ENCODE measurements at regions not wholly inside any gene's neighbourhood (a gene's known extent, or its start where the extent isn't known, plus 50 kb on each side); places are given as distances from the start of the nearest gene placed in this dataset.

DNA sequence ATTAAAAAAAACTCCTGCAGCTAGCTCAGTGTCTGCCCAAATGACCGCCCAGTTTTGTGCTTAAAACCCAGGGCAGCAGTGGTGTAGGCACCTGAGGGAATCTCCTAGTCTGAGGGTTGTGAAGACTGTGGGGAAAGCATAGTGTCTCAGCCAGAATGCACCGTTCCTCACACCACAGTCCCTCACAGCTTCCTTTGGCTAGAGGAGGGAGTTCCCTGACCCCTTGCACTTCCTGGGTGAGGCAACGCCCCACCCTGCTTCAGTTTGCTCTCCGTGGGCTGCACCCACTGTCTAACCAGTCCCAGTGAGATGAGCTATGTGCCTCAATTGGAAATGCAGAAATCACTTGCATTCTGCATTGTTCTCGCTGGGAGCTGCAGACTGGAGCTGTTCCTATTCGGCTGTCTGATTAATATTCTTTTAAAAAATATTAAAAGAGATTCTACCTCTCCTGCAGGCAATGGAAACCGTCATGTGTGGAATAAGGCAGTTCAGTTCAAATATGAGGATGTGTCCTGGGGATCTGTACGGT is 645.7 kb downstream of the FGF9 start:
- Histone ChIP-seq H4K5ac (ENCODE audit: insufficient read length, low read depth, low read length) (no peak overlapping the region), H3K79me2 (ENCODE audit: control insufficient read depth in 1 of 2, insufficient read depth in 2 of 2, low read length in 2 of 2) (no peaks in the 10 kb centered on the region), H3K4me2 (ENCODE audit: insufficient read depth in 1 of 2, low read depth in 2 of 2, low read length in 2 of 2) (no peak overlapping the region), H3K23me2 (ENCODE audit: low read depth, low read length) (no peaks in the 10 kb centered on the region), H2AK5ac (ENCODE audit: low read depth, low read length) (no peak overlapping the region), H2BK20ac (ENCODE audit: low read length) (no peak overlapping the region), H2BK120ac (replicated peaks; ENCODE audit: low read depth, low read length) (no peak overlapping the region), H3K18ac (ENCODE audit: extremely low read depth, low read length) (no peak overlapping the region), H2BK12ac (ENCODE audit: low read depth, low read length) (no peak overlapping the region), H2BK15ac (ENCODE audit: low read length) (no peak overlapping the region), H3K23ac (ENCODE audit: insufficient read length) (no peak overlapping the region), H3K79me1 (ENCODE audit: low read depth, low read length) (no peaks in the 10 kb centered on the region), H3K9ac (replicated peaks in 1 of 4; ENCODE audit: extremely low read depth in 1 of 4, low read depth in 3 of 4, low read length in 3 of 4) (no peak overlapping the region), H4K91ac (replicated peaks; ENCODE audit: insufficient read length, low read length) (no peak overlapping the region), H2AFZ (ENCODE audit: low read length) (no peak overlapping the region), H3K9me3 (ENCODE audit: insufficient read depth in 2 of 2, low read depth in 1 of 2, low read length in 1 of 2) (peaks cover 9 to 11% of the 10 kb centered on the region in 2 experiments; a peak in 2 of 4 replicates), H3K27ac (ENCODE audit: low read depth, low read length) (no peak overlapping the region), H3K27me3 (replicated peaks in 1 of 4; ENCODE audit: control insufficient read depth in 3 of 4, extremely low read depth in 1 of 4, insufficient read depth in 3 of 4, low read length in 3 of 4) (no peaks in the 10 kb centered on the region), H3K4ac (replicated peaks; ENCODE audit: insufficient read length, low read depth, low read length) (no peak overlapping the region), H4K20me1 (replicated peaks in 1 of 2; ENCODE audit: control insufficient read depth in 1 of 2, insufficient read depth in 2 of 2, low read length in 2 of 2) (no peaks in the 10 kb centered on the region), H2BK5ac (ENCODE audit: low read depth, low read length) (no peak overlapping the region), H4K8ac (ENCODE audit: extremely low read depth, insufficient read depth, low read length) (no peak overlapping the region), H3K14ac (ENCODE audit: insufficient read length) (no peak overlapping the region), H3K4me3 (ENCODE audit: extremely low read depth in 1 of 4, insufficient read depth in 2 of 4, low read depth in 3 of 4, low read length in 4 of 4) (no peak overlapping the region), H3K36me3 (ENCODE audit: control insufficient read depth in 2 of 4, insufficient read depth in 4 of 4, low read length in 3 of 4) (no peaks in the 10 kb centered on the region), H3K56ac (replicated peaks; ENCODE audit: insufficient read length, low read depth, low read length) (no peak overlapping the region), H3K4me1 (replicated peaks in 1 of 4; ENCODE audit: control insufficient read depth in 3 of 4, insufficient read depth in 4 of 4, low read length in 3 of 4) (peaks cover 0 to 3% (median 0%) of the 10 kb centered on the region in 4 experiments; a peak in 1 of 7 replicates)
- DNase-seq (ENCODE audit: low read depth in 1 of 2, low spot score in 2 of 2) (no peak), FAIRE-seq (no peak)
- ChIA-PET POLR2A (ENCODE audit: partially characterized antibody) (no interaction called here), CTCF (ENCODE audit: partially characterized antibody) (interaction anchor here (0.6 to 1.4 kb wide), 2 partner anchors 12 to 221 kb away, joined by 3 to 5 read pairs; no protein-coding TSS in a partner anchor)
- 87% methylated on average over 8 of the region's 8 CpGs; no CpG with 5 or more reads in 1 of the 2 experiments for WGBS, 2 experiments (ENCODE audit: extremely low coverage in 1 of 2, insufficient coverage in 1 of 2, insufficient read length in 1 of 2, insufficient replicate concordance in 2 of 2, low coverage in 1 of 2, low lambda C conversion rate in 2 of 2, missing lambda C conversion rate in 1 of 2)
- TF ChIP-seq RFX5 (IDR thresholded peaks at IDR 0.05; ENCODE audit: borderline replicate concordance, low read depth, low read length): no peak
